ENCODE measurements at regions not wholly inside any gene's neighbourhood (a gene's known extent, or its start where the extent isn't known, plus 50 kb on each side); places are given as distances from the start of the nearest gene placed in this dataset.

DNA sequence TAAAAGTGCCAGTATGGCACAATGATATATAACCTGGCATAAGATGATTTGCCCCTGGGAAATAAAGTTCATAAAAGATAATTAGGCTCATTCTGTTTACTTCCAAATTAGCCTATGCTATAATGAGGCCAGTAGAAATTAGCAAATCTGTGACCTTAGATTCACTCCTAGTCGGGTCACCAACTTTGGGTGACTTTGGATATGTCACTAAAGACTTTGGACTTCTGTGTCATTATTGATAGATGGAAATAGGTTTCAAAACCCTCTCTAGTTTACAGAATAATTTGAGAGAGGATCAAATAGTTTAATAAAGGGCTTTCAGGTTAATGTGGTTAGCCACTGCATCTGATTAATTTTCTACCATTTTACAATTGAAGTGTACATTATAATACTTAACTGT lies 1869.3 kb upstream of the FLRT2 start:
- TF ChIP-seq, protein P1, sequence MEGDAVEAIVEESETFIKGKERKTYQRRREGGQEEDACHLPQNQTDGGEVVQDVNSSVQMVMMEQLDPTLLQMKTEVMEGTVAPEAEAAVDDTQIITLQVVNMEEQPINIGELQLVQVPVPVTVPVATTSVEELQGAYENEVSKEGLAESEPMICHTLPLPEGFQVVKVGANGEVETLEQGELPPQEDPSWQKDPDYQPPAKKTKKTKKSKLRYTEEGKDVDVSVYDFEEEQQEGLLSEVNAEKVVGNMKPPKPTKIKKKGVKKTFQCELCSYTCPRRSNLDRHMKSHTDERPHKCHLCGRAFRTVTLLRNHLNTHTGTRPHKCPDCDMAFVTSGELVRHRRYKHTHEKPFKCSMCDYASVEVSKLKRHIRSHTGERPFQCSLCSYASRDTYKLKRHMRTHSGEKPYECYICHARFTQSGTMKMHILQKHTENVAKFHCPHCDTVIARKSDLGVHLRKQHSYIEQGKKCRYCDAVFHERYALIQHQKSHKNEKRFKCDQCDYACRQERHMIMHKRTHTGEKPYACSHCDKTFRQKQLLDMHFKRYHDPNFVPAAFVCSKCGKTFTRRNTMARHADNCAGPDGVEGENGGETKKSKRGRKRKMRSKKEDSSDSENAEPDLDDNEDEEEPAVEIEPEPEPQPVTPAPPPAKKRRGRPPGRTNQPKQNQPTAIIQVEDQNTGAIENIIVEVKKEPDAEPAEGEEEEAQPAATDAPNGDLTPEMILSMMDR (IDR thresholded peaks at IDR 0.05; ENCODE audit: poor library complexity), result no peak
- no peak for TF ChIP-seq EZH2phosphoT487 (IDR thresholded peaks at IDR 0.05; ENCODE audit: low read depth, severe bottlenecking, unreplicated experiment)
